GM12878 (cell line): ENCODE measurements at regions not wholly inside any gene's neighbourhood (a gene's known extent, or its start where the extent isn't known, plus 50 kb on each side); places are given as distances from the start of the nearest gene placed in this dataset.

ENCODE experiments used
- ATAC-seq: fragments of 200-7000 bp; cut with Tn5 transposase; 3 replicates; pipeline ENCODE4 v1.9.1; 2020; ENCODE audit warnings: mild to moderate bottlenecking, moderate library complexity
- BruUV-seq: library from RNA; stranded (reverse); fragments of 400-500 nt; replicated peaks from 2 replicates; lab custom pipeline; 2021; lab: Mats Ljungman, UMichigan
- CTCF ChIA-PET: fragments of 300-600 bp; sonication (Branson Sonifier 250); formaldehyde crosslinking; extraction: SDS; loops from one replicate; lab custom pipeline; 2021; ENCODE audit warnings: inconsistent platforms; lab: Yijun Ruan, JAX
- POLR2A ChIA-PET: fragments of 350-600 bp; formaldehyde crosslinking; extraction: SDS; loops from one replicate; lab custom pipeline; 2021; ENCODE audit warnings: inconsistent platforms; lab: Charles Lee
- RAD21 ChIA-PET: fragments of 300-600 bp; sonication (Branson Sonifier 250); formaldehyde crosslinking; loops from one replicate; lab custom pipeline; 2023; ENCODE audit warnings: antibody characterized with exemption; ENCODE audit not compliant: unreplicated experiment; lab: Charles Lee
- SMC1A ChIA-PET: fragments of 300-600 bp; sonication (Branson Sonifier 250); formaldehyde crosslinking; loops from one replicate; lab custom pipeline; 2023; ENCODE audit not compliant: unreplicated experiment, uncharacterized antibody; lab: Charles Lee
- DNase-seq: peaks from one replicate; pipeline ENCODE4 v3.0.0-alpha.2; 2011; ENCODE audit warnings: low read depth, low spot score
- FAIRE-seq: peaks from 3 replicates; lab custom pipeline; 2011; peaks lifted over from hg19 to GRCh38; lab: Jason Lieb, UNC
- H2AFZ ChIP-seq: 2 replicates; pipeline ENCODE4 v1.6.0; 2011; ENCODE audit warnings: low read depth, low read length, control low read depth; ENCODE audit not compliant: control insufficient read depth
- H3K27ac ChIP-seq: 2 replicates; pipeline ENCODE4 v1.5.1; 2011; ENCODE audit warnings: control low read depth; ENCODE audit not compliant: control insufficient read depth, insufficient read depth
- H3K27me3 ChIP-seq, 2 experiments: replicated peaks in 1 of 2; 2 replicates each; pipeline versions ENCODE4 v1.6.0 to v1.6.1; 2011; ENCODE audit warnings: low read length in 1 of 2; ENCODE audit not compliant: control insufficient read depth in 2 of 2, insufficient read depth in 2 of 2
- H3K36me3 ChIP-seq, 2 experiments: 2 replicates each; pipeline ENCODE4 v1.5.1; 2011; ENCODE audit warnings: low read length in 1 of 2; ENCODE audit not compliant: control insufficient read depth in 2 of 2, insufficient read depth in 2 of 2
- H3K4me1 ChIP-seq: 2 replicates; pipeline ENCODE4 v1.6.1; 2011; ENCODE audit warnings: mild to moderate bottlenecking, low read length, moderate library complexity, mixed read lengths; ENCODE audit not compliant: control insufficient read depth, insufficient read depth
- H3K4me2 ChIP-seq: 2 replicates; pipeline ENCODE4 v1.6.0; 2011; ENCODE audit warnings: control low read depth; ENCODE audit not compliant: control insufficient read depth, insufficient read depth
- H3K4me3 ChIP-seq: fragments of 200-600 bp; sonication (generic); 2 replicates; pipeline ENCODE4 v1.5.1; 2016
- H3K79me2 ChIP-seq: 2 replicates; pipeline ENCODE4 v1.6.0; 2011; ENCODE audit warnings: low read length; ENCODE audit not compliant: control insufficient read depth, insufficient read depth
- H3K9ac ChIP-seq: 2 replicates; pipeline ENCODE4 v1.8.0; 2011; ENCODE audit warnings: low read length, control low read depth, mixed read lengths; ENCODE audit not compliant: control insufficient read depth, insufficient read depth
- H3K9me3 ChIP-seq: replicated peaks from 3 replicates; pipeline ENCODE4 v1.5.1; 2011; ENCODE audit warnings: mild to moderate bottlenecking, low read length; ENCODE audit not compliant: control insufficient read depth, insufficient read depth
- H4K20me1 ChIP-seq: 2 replicates; pipeline ENCODE4 v1.6.0; 2011; ENCODE audit not compliant: control insufficient read depth, insufficient read depth
- CBX3 ChIP-seq: fragments of 200-600 bp; sonication (generic); IDR thresholded peaks from 2 replicates; pipeline ENCODE4 v1.6.1; 2016; ENCODE audit warnings: low read depth, borderline replicate concordance
- CHD2 ChIP-seq: IDR thresholded peaks from 2 replicates; pipeline ENCODE4 v1.6.1; 2011; ENCODE audit warnings: low read depth, low read length, improper control_type of control experiment, borderline replicate concordance
- CREM ChIP-seq: IDR thresholded peaks from 2 replicates; pipeline ENCODE4 v1.6.1; 2014; ENCODE audit warnings: antibody characterized with exemption, low read depth
- JUND ChIP-seq: IDR thresholded peaks from 2 replicates; pipeline ENCODE4 v1.6.1; 2012; ENCODE audit warnings: low read depth, mild to moderate bottlenecking, low read length, improper control_type of control experiment, moderate library complexity
- MYC ChIP-seq: IDR thresholded peaks from 2 replicates; pipeline ENCODE4 v1.6.1; 2011; ENCODE audit warnings: mild to moderate bottlenecking, low read length, moderate library complexity, inconsistent platforms; ENCODE audit not compliant: insufficient read depth, insufficient replicate concordance, insufficient read length, severe bottlenecking
- NFYA ChIP-seq: IDR thresholded peaks from 2 replicates; pipeline ENCODE4 v1.6.1; 2011; ENCODE audit warnings: low read depth, mild to moderate bottlenecking, low read length, improper control_type of control experiment, borderline replicate concordance
- RFX5 ChIP-seq: IDR thresholded peaks from 2 replicates; pipeline ENCODE4 v1.6.1; 2011; ENCODE audit warnings: low read depth, low read length, improper control_type of control experiment
- RUNX3 ChIP-seq: IDR thresholded peaks from 2 replicates; pipeline ENCODE4 v1.6.1; 2012; ENCODE audit warnings: low read length, inconsistent platforms
- SPI1 ChIP-seq: IDR thresholded peaks from 2 replicates; pipeline ENCODE4 v1.6.1; 2011; ENCODE audit warnings: low read depth, mild to moderate bottlenecking, low read length, moderate library complexity, borderline replicate concordance; ENCODE audit not compliant: insufficient read depth
- SUPT20H ChIP-seq: IDR thresholded peaks from 2 replicates; pipeline ENCODE4 v1.6.1; 2011; ENCODE audit warnings: low read depth, mild to moderate bottlenecking, low read length, moderate library complexity, borderline replicate concordance; ENCODE audit not compliant: control insufficient read depth
- TBL1XR1 ChIP-seq: IDR thresholded peaks from 2 replicates; pipeline ENCODE4 v1.6.1; 2012; ENCODE audit warnings: low read depth, low read length, improper control_type of control experiment
- YY1 ChIP-seq: IDR thresholded peaks from 2 replicates; pipeline ENCODE4 v1.6.1; 2011; ENCODE audit warnings: low read depth, mild to moderate bottlenecking, low read length
- WGBS: methylation state at CpG from one replicate; pipeline ENCODE4 v1.1.6; 2016; ENCODE audit warnings: low lambda C conversion rate; ENCODE audit not compliant: insufficient replicate concordance, insufficient coverage; ENCODE audit errors: missing lambda C conversion rate; 5-methylcytosine and 5-hydroxymethylcytosine counted together
- in situ Hi-C: fragments of 300-500 bp; cut with MboI; formaldehyde crosslinking; loops from 9 replicates; pipeline ENCODE4 v1.14.3; 2018; ENCODE audit warnings: mixed read lengths
- intact Hi-C: fragments of 100-400 bp; cut with micrococcal nuclease; formaldehyde crosslinking; loops from one replicate; pipeline ENCODE4 v1.14.2; 2022; ENCODE audit not compliant: unreplicated experiment
- TF ChIP-seq, protein P1 (sequence below): IDR thresholded peaks from 2 replicates; pipeline ENCODE4 v1.6.1; 2011; ENCODE audit warnings: low read depth, mild to moderate bottlenecking, low read length, moderate library complexity, borderline replicate concordance; ENCODE audit errors: extremely low read depth

GRCh38 chr4:171612907-171613306, 200.3 kb upstream of the GALNTL6 start:
- SMC1A ChIA-PET = interaction anchor here (1.2 to 1.4 kb wide), 3 partner anchors 16 to 80 kb away, joined by 3 read pairs; no protein-coding TSS in a partner anchor
- RAD21 ChIA-PET = no interaction called here
- no peak for TF ChIP-seq SUPT20H
- no peak for TF ChIP-seq YY1
- no peak overlapping the region for H3K4me3 ChIP-seq
- no peaks in the 10 kb centered on the region for H3K4me1 ChIP-seq
- H3K9me3 ChIP-seq = no peaks in the 10 kb centered on the region
- H3K36me3 ChIP-seq = no peaks in the 10 kb centered on the region
- in situ Hi-C loops (no loop called here), intact Hi-C loops (no loop called here)
- no peaks in the 10 kb centered on the region for H3K79me2 ChIP-seq
- H2AFZ ChIP-seq = no peak overlapping the region
- no peak overlapping the region for H3K27ac ChIP-seq
- ATAC-seq (no peak), FAIRE-seq (no peak), DNase-seq (no peak)
- H3K4me2 ChIP-seq = no peak overlapping the region
- POLR2A ChIA-PET = no interaction called here
- no peak overlapping the region for H3K9ac ChIP-seq
- CTCF ChIA-PET = interaction anchor here (0.9 kb wide), 1 partner anchor 38 kb away, joined by 3 read pairs; no protein-coding TSS in a partner anchor
- BruUV-seq = no TSS peak
- WGBS = 33% methylated on average over 2 of the region's 2 CpGs
- H3K27me3 ChIP-seq = no peaks in the 10 kb centered on the region
- no peaks in the 10 kb centered on the region for H4K20me1 ChIP-seq

DNA sequence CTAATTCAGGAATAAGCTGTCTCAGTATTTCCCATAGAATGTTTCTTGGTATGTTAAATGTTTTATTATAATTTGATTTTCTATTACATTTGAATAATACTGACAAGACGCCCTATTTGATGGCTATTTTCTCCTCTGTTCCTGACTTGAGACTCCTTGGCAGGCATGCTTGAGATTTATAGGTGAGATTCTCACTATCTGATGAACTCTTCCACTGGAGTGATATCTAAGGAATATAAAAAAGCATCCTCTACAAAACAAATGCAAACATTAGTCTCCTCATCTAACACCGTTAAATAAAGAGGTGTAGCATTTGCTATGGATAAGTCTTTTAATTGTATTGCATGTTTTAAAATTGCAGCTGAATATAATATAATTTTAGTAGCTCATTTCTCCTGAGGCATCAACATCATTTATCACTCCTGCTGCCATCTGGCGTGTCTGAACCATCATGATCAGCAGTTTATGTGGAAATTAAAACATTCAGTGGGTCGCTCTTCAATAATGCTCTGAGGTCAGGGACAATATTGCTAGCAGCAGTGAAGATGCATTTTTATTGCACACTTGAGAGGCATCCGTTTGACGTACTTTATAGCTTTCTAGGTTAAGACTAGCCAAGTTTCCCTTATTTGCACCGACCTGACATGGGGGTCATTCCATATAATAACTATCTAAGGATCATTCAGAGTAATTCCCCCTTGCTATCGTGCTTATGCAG, 210.4 kb upstream of the GALNTL6 start:
- no peak overlapping the region for H3K27ac ChIP-seq
- H3K9me3 ChIP-seq = peaks cover 2% of the 10 kb centered on the region; the same call in 1 of the 3 replicates
- no peak overlapping the region for H2AFZ ChIP-seq
- DNase-seq = no peak
- H3K36me3 ChIP-seq = no peaks in the 10 kb centered on the region
- ChIA-PET CTCF (no interaction called here), POLR2A (interaction anchor here (0.6 kb wide), 1 partner anchor 1874 kb away, joined by 4 read pairs; no protein-coding TSS in a partner anchor), RAD21 (no interaction called here), SMC1A (interaction anchor here (0.6 to 1.4 kb wide), 5 partner anchors 18 to 208 kb away, joined by 3 read pairs; no protein-coding TSS in a partner anchor)
- no peak overlapping the region for H3K4me3 ChIP-seq
- TF ChIP-seq, protein P1, sequence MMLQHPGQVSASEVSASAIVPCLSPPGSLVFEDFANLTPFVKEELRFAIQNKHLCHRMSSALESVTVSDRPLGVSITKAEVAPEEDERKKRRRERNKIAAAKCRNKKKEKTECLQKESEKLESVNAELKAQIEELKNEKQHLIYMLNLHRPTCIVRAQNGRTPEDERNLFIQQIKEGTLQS = no peak
- TF ChIP-seq NFYA (no peak), RFX5 (no peak), CHD2 (no peak), RUNX3 (no peak), CREM (no peak), CBX3 (no peak), JUND (no peak), TBL1XR1 (no peak), MYC (no peak), SPI1 (no peak)
- H4K20me1 ChIP-seq = no peaks in the 10 kb centered on the region
- no peaks in the 10 kb centered on the region for H3K4me1 ChIP-seq
- no peak overlapping the region for H3K4me2 ChIP-seq
- no peak overlapping the region for H3K9ac ChIP-seq
- WGBS = 59% methylated on average over 8 of the region's 8 CpGs
- FAIRE-seq = no peak
- no peaks in the 10 kb centered on the region for H3K79me2 ChIP-seq
- in situ Hi-C loops (no loop called here), intact Hi-C loops (no loop called here)
- no TSS peak for BruUV-seq
- no peak for ATAC-seq
- H3K27me3 ChIP-seq = no peaks in the 10 kb centered on the region
